DMS 273 treated with DMSO at 0.1 percent for 48 hours (cell line): ENCODE measurements at regions not wholly inside any gene's neighbourhood (a gene's known extent, or its start where the extent isn't known, plus 50 kb on each side); places are given as distances from the start of the nearest gene placed in this dataset.

Source experiments
- DNase-seq: peaks from one replicate; lab custom pipeline; 2025; lab: John Stamatoyannopoulos, UW

- DNase-seq: no peak
These were observed 96.1 kb upstream of the GRIK3 start for GRCh38 chr1:37130221-37130948.

GRCh38 chr1:37131281-37131680 lies 97.0 kb upstream of the GRIK3 start:
- no peak for DNase-seq

GRCh38 chr1:37133276-37134145 lies 99.2 kb upstream of the GRIK3 start:
- no peak for DNase-seq

- DNase-seq: no peak
These were observed 100.3 kb upstream of the GRIK3 start for GRCh38 chr1:37134599-37134998.

GRCh38 chr1:37135032-37135431 lies 100.7 kb upstream of the GRIK3 start:
- DNase-seq: no peak

GRCh38 chr1:37137014-37137413 lies 102.7 kb upstream of the GRIK3 start:
- DNase-seq: no peak

GRCh38 chr1:37137601-37138000 lies 103.3 kb upstream of the GRIK3 start:
- DNase-seq: peak; percentile 4

- no peak for DNase-seq
These were observed 109.5 kb upstream of the GRIK3 start for GRCh38 chr1:37143800-37144199.

GRCh38 chr1:37146071-37146470 lies 111.8 kb upstream of the GRIK3 start:
- DNase-seq: no peak

GRCh38 chr1:37147392-37147831 lies 113.1 kb upstream of the GRIK3 start:
- no peak for DNase-seq

GRCh38 chr1:37147906-37148305 lies 113.6 kb upstream of the GRIK3 start:
- DNase-seq: no peak

GRCh38 chr1:37148663-37149062 lies 114.3 kb upstream of the GRIK3 start:
- DNase-seq: no peak

- DNase-seq: no peak
These were observed 115.0 kb upstream of the GRIK3 start for GRCh38 chr1:37149296-37149695.

GRCh38 chr1:37150986-37151385 lies 116.7 kb upstream of the GRIK3 start:
- no peak for DNase-seq

- DNase-seq: no peak
These were observed 117.5 kb upstream of the GRIK3 start for GRCh38 chr1:37151789-37152188.

- DNase-seq: no peak
These were observed 118.2 kb upstream of the GRIK3 start for GRCh38 chr1:37152491-37152890.

- no peak for DNase-seq
These were observed 119.1 kb upstream of the GRIK3 start for GRCh38 chr1:37153116-37154100.

GRCh38 chr1:37156646-37157045 lies 122.3 kb upstream of the GRIK3 start:
- no peak for DNase-seq

GRCh38 chr1:37157634-37158033 lies 123.3 kb upstream of the GRIK3 start:
- DNase-seq: no peak

GRCh38 chr1:37158113-37158749 lies 123.9 kb upstream of the GRIK3 start:
- DNase-seq: no peak

GRCh38 chr1:37159102-37159501 lies 124.8 kb upstream of the GRIK3 start:
- DNase-seq: no peak

GRCh38 chr1:37161171-37161570 lies 126.9 kb upstream of the GRIK3 start:
- no peak for DNase-seq
